Activated T-helper 17 cell treated with anti-CD3 and anti-CD28 coated beads, Interleukin-2, amount 50 U/mL, for 72 hours (primary cell): ENCODE measurements at regions not wholly inside any gene's neighbourhood (a gene's known extent, or its start where the extent isn't known, plus 50 kb on each side); places are given as distances from the start of the nearest gene placed in this dataset.

Experiments
- ATAC-seq: fragments of 150-1000 bp; cut with Tn5 transposase; replicated peaks from 2 replicates; pipeline ENCODE4 v1.10.0; 2021; ENCODE audit warnings: mild to moderate bottlenecking, moderate library complexity
- H3K27ac Mint-ChIP-seq: one replicate; pipeline ENCODE4 v1.8.0; 2022; ENCODE audit warnings: mixed read lengths
- H3K27me3 Mint-ChIP-seq: one replicate; pipeline ENCODE4 v1.8.0; 2022; ENCODE audit warnings: mixed read lengths
- H3K36me3 Mint-ChIP-seq: one replicate; pipeline ENCODE4 v1.8.0; 2022; ENCODE audit warnings: low read depth, mild to moderate bottlenecking, mixed read lengths
- H3K4me1 Mint-ChIP-seq: one replicate; pipeline ENCODE4 v1.8.0; 2022; ENCODE audit warnings: mixed read lengths
- H3K4me3 Mint-ChIP-seq: one replicate; pipeline ENCODE4 v1.8.0; 2022; ENCODE audit warnings: mild to moderate bottlenecking, mixed read lengths
- H3K9me3 Mint-ChIP-seq: one replicate; pipeline ENCODE4 v1.8.0; 2022; ENCODE audit warnings: mixed read lengths

- no peaks in the 10 kb centered on the region for H3K27me3 Mint-ChIP-seq
- peak overlapping the region; percentile 96 for H3K27ac Mint-ChIP-seq
- peaks cover 84% of the 10 kb centered on the region for H3K4me1 Mint-ChIP-seq
- peaks cover 7% of the 10 kb centered on the region for H3K36me3 Mint-ChIP-seq
- peak overlapping the region; percentile 75 for H3K4me3 Mint-ChIP-seq
- peaks cover 15% of the 10 kb centered on the region for H3K9me3 Mint-ChIP-seq
- no peak for ATAC-seq
Measured at GRCh38 chr14:98192946-98193345, 1079.1 kb downstream of the BCL11B start.

- Mint-ChIP-seq H3K27me3 (no peaks in the 10 kb centered on the region), H3K36me3 (no peaks in the 10 kb centered on the region), H3K27ac (peak overlapping the region; percentile 57), H3K4me1 (peaks cover 84% of the 10 kb centered on the region), H3K9me3 (peaks cover 15% of the 10 kb centered on the region), H3K4me3 (peak overlapping the region; percentile 75)
- ATAC-seq, result no peak
Measured at GRCh38 chr14:98194821-98195220, 1077.2 kb downstream of the BCL11B start.

GRCh38 chr14:98195256-98195655 is 1076.7 kb downstream of the BCL11B start:
- peaks cover 15% of the 10 kb centered on the region for H3K9me3 Mint-ChIP-seq
- peak overlapping the region; percentile 75 for H3K4me3 Mint-ChIP-seq
- H3K36me3 Mint-ChIP-seq, result no peaks in the 10 kb centered on the region
- H3K27me3 Mint-ChIP-seq, result no peaks in the 10 kb centered on the region
- no peak for ATAC-seq
- H3K4me1 Mint-ChIP-seq, result peaks cover 82% of the 10 kb centered on the region
- H3K27ac Mint-ChIP-seq, result peak overlapping the region; percentile 90

- Mint-ChIP-seq H3K4me1 (peaks cover 56% of the 10 kb centered on the region), H3K27me3 (no peaks in the 10 kb centered on the region), H3K36me3 (no peaks in the 10 kb centered on the region), H3K4me3 (peak overlapping the region; percentile 75), H3K9me3 (peaks cover 15% of the 10 kb centered on the region), H3K27ac (peak overlapping the region; percentile 81)
- peak; percentile 33 for ATAC-seq
Measured at GRCh38 chr14:98197933-98198332, 1074.1 kb downstream of the BCL11B start.

DNA sequence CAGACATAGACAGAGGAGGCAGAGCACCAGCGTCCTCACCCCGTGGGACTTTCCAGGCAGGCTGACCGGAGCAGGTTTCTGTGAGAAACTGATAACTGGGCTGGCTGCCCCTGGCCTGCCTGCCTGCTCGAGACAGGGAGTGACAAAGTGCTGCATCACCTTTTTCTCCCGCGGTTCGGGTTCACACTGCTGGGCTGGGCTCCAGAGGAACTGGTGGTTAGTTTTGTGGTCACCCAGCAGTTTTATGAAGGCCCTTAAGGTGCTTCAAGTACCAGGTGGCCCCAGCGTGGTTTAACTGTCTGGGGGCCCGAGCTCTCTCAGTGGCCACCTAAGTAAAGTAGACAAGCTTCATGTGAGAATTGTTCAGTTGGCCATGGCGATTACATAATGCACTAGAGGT is 1073.6 kb downstream of the BCL11B start:
- H3K4me1 Mint-ChIP-seq, result peaks cover 51% of the 10 kb centered on the region
- H3K9me3 Mint-ChIP-seq, result peaks cover 13% of the 10 kb centered on the region
- peak overlapping the region; percentile 81 for H3K27ac Mint-ChIP-seq
- H3K36me3 Mint-ChIP-seq, result no peaks in the 10 kb centered on the region
- H3K4me3 Mint-ChIP-seq, result peak overlapping the region; percentile 75
- H3K27me3 Mint-ChIP-seq, result no peaks in the 10 kb centered on the region
- peak; percentile 73 for ATAC-seq

DNA sequence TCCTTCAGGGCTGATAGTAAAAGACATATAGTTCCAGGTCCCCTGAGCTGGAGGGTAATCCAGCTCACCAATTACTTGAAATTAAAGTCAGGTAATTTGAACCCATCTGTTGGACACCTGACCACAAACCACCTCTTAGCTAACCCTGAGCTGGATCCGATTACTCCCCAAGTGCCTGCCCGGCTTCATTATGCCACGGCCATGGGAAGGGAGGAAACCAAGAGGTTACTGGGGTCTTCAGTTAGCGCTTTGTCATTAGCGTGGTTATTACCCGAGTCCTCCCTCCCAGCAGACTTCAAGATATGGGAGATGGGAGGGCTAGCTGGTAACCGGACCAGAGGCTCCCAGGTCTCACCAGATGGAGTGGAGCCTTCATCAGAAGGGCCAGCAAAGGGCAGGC is 1071.4 kb downstream of the BCL11B start:
- Mint-ChIP-seq H3K27ac (no peak overlapping the region), H3K4me1 (peaks cover 42% of the 10 kb centered on the region), H3K4me3 (no peak overlapping the region)

GRCh38 chr14:98203421-98203820 is 1068.6 kb downstream of the BCL11B start:
- Mint-ChIP-seq H3K4me1 (peaks cover 48% of the 10 kb centered on the region), H3K9me3 (no peaks in the 10 kb centered on the region), H3K27ac (no peak overlapping the region), H3K27me3 (no peaks in the 10 kb centered on the region), H3K36me3 (no peaks in the 10 kb centered on the region), H3K4me3 (peak overlapping the region; percentile 50)
- no peak for ATAC-seq

More for the DNA sequence above, 1071.4 kb downstream of the BCL11B start:
- ATAC-seq, result no peak
- Mint-ChIP-seq H3K36me3 (no peaks in the 10 kb centered on the region), H3K27me3 (no peaks in the 10 kb centered on the region), H3K9me3 (peaks cover 6% of the 10 kb centered on the region)

GRCh38 chr14:98204139-98204538 is 1067.9 kb downstream of the BCL11B start:
- Mint-ChIP-seq H3K27me3 (no peaks in the 10 kb centered on the region), H3K36me3 (no peaks in the 10 kb centered on the region), H3K9me3 (no peaks in the 10 kb centered on the region), H3K4me1 (peaks cover 44% of the 10 kb centered on the region), H3K4me3 (peak overlapping the region; percentile 50), H3K27ac (peak overlapping the region; percentile 70)
- no peak for ATAC-seq

- Mint-ChIP-seq H3K27ac (peak overlapping the region; percentile 64), H3K36me3 (no peaks in the 10 kb centered on the region), H3K4me1 (peaks cover 60% of the 10 kb centered on the region), H3K9me3 (no peaks in the 10 kb centered on the region), H3K27me3 (no peaks in the 10 kb centered on the region), H3K4me3 (peak overlapping the region; percentile 51)
- ATAC-seq, result no peak
Measured at GRCh38 chr14:98207415-98207814, 1064.6 kb downstream of the BCL11B start.

DNA sequence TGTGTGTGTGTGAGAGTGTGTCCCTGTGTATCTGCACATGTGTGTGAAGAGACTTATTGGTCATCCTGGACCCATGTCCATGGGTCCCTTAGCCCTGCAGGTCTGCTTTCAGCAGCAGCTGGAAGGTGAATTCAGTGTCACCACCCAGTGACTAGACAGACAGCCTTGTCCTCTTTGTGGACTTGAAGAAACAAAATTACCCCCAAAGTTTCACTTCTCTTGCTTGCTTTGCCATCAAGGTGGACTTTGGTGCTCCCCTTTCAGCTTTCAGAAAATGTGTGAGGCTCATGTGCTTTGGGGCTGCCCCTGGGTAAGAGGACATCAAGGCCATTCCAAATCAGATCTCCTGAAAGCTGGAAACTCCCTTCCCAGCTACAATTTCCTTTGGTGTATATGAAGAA is 1063.8 kb downstream of the BCL11B start:
- peak overlapping the region; percentile 51 for H3K4me3 Mint-ChIP-seq
- no peaks in the 10 kb centered on the region for H3K27me3 Mint-ChIP-seq
- H3K4me1 Mint-ChIP-seq, result peaks cover 60% of the 10 kb centered on the region
- no peak for ATAC-seq
- no peaks in the 10 kb centered on the region for H3K9me3 Mint-ChIP-seq
- peak overlapping the region; percentile 64 for H3K27ac Mint-ChIP-seq
- no peaks in the 10 kb centered on the region for H3K36me3 Mint-ChIP-seq

DNA sequence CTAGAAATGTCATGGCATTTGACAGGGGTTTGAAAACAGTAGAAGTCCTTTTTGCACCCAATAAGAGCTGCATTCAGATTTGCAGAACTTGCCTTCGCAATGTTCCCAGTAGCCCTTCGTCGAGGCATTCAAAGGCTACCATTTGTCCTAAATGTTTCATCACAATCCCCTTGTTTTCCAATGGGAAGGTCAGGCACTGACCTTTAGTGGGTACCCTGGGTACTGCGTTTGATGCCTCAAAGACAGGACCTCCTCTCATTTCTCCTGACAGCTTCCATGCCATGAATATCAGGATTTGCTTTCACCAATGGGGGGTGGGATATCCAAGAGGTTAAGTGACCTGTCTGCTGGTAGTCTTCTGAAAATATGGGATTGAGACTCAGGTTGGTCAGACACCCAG is 1063.1 kb downstream of the BCL11B start:
- Mint-ChIP-seq H3K9me3 (no peaks in the 10 kb centered on the region), H3K27me3 (no peaks in the 10 kb centered on the region), H3K36me3 (no peaks in the 10 kb centered on the region), H3K4me1 (peaks cover 57% of the 10 kb centered on the region), H3K4me3 (peak overlapping the region; percentile 93), H3K27ac (no peak overlapping the region)
- ATAC-seq, result no peak

GRCh38 chr14:98210045-98210672 is 1061.8 kb downstream of the BCL11B start:
- Mint-ChIP-seq H3K9me3 (no peaks in the 10 kb centered on the region), H3K4me3 (peak overlapping the region; percentile 93), H3K4me1 (peaks cover 49% of the 10 kb centered on the region), H3K27me3 (no peaks in the 10 kb centered on the region), H3K27ac (peak overlapping the region; percentile 98), H3K36me3 (no peaks in the 10 kb centered on the region)
- ATAC-seq, result peak; percentile 85

DNA sequence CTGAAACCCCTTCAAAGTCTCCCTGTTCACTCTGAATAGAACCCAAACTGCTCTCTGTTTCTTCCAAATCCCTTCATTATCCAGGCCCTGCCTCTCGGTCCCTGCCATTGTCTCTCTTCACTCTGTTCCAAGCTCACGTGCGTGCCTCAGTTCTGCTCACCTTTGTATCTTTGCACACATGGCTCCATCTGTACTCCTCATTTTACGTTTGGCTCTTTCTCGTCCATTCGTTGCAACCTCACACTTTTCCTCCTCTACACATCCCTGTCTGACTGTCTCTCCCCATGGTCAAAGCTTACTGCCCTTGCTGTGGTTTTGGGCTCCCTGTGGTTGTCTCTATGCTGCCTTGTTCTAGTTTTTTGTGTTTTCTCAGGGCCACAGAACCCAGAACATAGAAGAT is 1054.5 kb downstream of the BCL11B start:
- Mint-ChIP-seq H3K36me3 (no peaks in the 10 kb centered on the region), H3K9me3 (no peaks in the 10 kb centered on the region), H3K27me3 (no peaks in the 10 kb centered on the region), H3K4me3 (no peak overlapping the region), H3K27ac (no peak overlapping the region), H3K4me1 (peaks cover 7% of the 10 kb centered on the region)
- ATAC-seq, result no peak

DNA sequence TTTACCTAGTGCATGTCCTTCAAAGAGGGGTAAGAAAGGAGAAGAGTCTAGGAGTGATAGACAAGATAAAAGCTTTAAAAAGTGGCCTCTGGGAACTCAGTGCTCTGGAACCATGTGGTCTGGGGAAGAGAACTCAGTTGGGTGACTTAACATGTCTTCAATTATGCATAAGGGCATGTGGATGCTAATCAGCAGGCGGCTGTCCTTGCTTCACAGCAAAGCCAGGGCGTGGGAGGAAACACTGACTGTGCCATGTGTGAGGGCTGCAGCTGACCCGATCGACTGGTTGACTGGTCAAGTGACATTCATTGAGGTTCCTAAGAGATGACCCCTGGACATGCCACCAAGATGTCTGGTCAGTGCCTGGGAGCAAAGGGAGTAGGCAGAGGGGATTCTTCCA is 1053.8 kb downstream of the BCL11B start:
- H3K27ac Mint-ChIP-seq, result no peak overlapping the region
- no peaks in the 10 kb centered on the region for H3K36me3 Mint-ChIP-seq
- no peaks in the 10 kb centered on the region for H3K27me3 Mint-ChIP-seq
- H3K9me3 Mint-ChIP-seq, result peaks cover 6% of the 10 kb centered on the region
- H3K4me1 Mint-ChIP-seq, result peaks cover 14% of the 10 kb centered on the region
- no peak overlapping the region for H3K4me3 Mint-ChIP-seq
- ATAC-seq, result no peak

- H3K27me3 Mint-ChIP-seq, result no peaks in the 10 kb centered on the region
- peaks cover 9% of the 10 kb centered on the region for H3K9me3 Mint-ChIP-seq
- ATAC-seq, result peak; percentile 84
- no peaks in the 10 kb centered on the region for H3K36me3 Mint-ChIP-seq
- H3K4me1 Mint-ChIP-seq, result peaks cover 23% of the 10 kb centered on the region
- H3K4me3 Mint-ChIP-seq, result no peak overlapping the region
- H3K27ac Mint-ChIP-seq, result no peak overlapping the region
Measured at GRCh38 chr14:98219638-98220037, 1052.4 kb downstream of the BCL11B start.

DNA sequence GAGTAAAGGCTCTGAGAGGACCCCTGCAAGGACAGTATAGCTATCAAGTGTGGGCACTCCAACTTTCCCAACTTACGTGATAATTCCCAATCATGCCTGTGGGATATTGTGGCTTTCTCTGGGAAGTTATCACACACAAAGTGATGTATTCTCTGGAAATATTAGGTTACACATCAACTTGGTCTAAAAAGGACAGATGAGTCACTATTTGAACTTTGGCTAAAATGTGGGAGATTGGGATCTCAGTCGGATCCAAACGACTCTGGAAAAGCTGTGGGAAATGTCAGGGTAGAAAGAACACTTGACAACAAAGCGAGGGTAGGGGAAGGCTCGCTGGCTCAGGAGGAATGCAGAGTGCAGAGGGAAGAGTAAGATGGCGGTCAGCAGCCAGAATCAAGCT is 1048.9 kb downstream of the BCL11B start:
- no peak for ATAC-seq
- peak overlapping the region; percentile 83 for H3K4me3 Mint-ChIP-seq
- H3K36me3 Mint-ChIP-seq, result no peaks in the 10 kb centered on the region
- H3K9me3 Mint-ChIP-seq, result peaks cover 9% of the 10 kb centered on the region
- H3K27ac Mint-ChIP-seq, result peak overlapping the region; percentile 95
- H3K27me3 Mint-ChIP-seq, result no peaks in the 10 kb centered on the region
- peaks cover 43% of the 10 kb centered on the region for H3K4me1 Mint-ChIP-seq
